Myocyte (in vitro differentiated cells): ENCODE measurements at regions not wholly inside any gene's neighbourhood (a gene's known extent, or its start where the extent isn't known, plus 50 kb on each side); places are given as distances from the start of the nearest gene placed in this dataset.
A peak's percentile ranks its signal among the peaks of the same experiment; 100 is the strongest.
"Not testable (repeated sequence)": the region's sequence is repeated elsewhere in the genome, so short reads cannot be mapped to it uniquely, and the experiment has no call there.

ENCODE experiments used
- DNase-seq: peaks from one replicate; pipeline ENCODE4 v3.0.0-alpha.2; 2012; ENCODE audit warnings: low read depth

GRCh38 chr21:38613686-38614085, 115.4 kb upstream of the ERG start:
- DNase-seq, result no peak

- no peak for DNase-seq
These were observed 116.3 kb upstream of the ERG start for GRCh38 chr21:38614558-38614957.

GRCh38 chr21:38619480-38619879, 121.2 kb upstream of the ERG start:
- no peak for DNase-seq

GRCh38 chr21:38619992-38620479, 121.8 kb upstream of the ERG start:
- no peak for DNase-seq

GRCh38 chr21:38621132-38621531, 122.9 kb upstream of the ERG start:
- no peak for DNase-seq

GRCh38 chr21:38622081-38622826, 124.0 kb upstream of the ERG start:
- no peak for DNase-seq

- no peak for DNase-seq
These were observed 124.5 kb upstream of the ERG start for GRCh38 chr21:38622827-38623209.

- DNase-seq, result no peak
These were observed 125.3 kb upstream of the ERG start for GRCh38 chr21:38623552-38623951.

GRCh38 chr21:38625000-38625399, 126.7 kb upstream of the ERG start:
- DNase-seq, result no peak

- DNase-seq, result no peak
These were observed 128.0 kb upstream of the ERG start for GRCh38 chr21:38626306-38626705.

GRCh38 chr21:38628349-38628748, 130.1 kb upstream of the ERG start:
- no peak for DNase-seq

GRCh38 chr21:38631206-38631605, 132.9 kb upstream of the ERG start:
- no peak for DNase-seq

GRCh38 chr21:38631676-38632075, 133.4 kb upstream of the ERG start:
- no peak for DNase-seq

- no peak for DNase-seq
These were observed 138.9 kb upstream of the ERG start for GRCh38 chr21:38637161-38637560.

- no peak for DNase-seq
These were observed 141.5 kb upstream of the ERG start for GRCh38 chr21:38639571-38640354.

- not testable (repeated sequence) for DNase-seq
These were observed 142.1 kb upstream of the ERG start for GRCh38 chr21:38640355-38640742.

- no peak for DNase-seq
These were observed 145.2 kb upstream of the ERG start for GRCh38 chr21:38643404-38644023.

- DNase-seq, result peak; percentile 63
These were observed 147.0 kb upstream of the ERG start for GRCh38 chr21:38645282-38645681.

GRCh38 chr21:38646213-38646837, 148.0 kb upstream of the ERG start:
- DNase-seq, result peak; percentile 7

GRCh38 chr21:38649120-38649519, 150.8 kb upstream of the ERG start:
- no peak for DNase-seq

- DNase-seq, result no peak
These were observed 153.3 kb upstream of the ERG start for GRCh38 chr21:38651570-38651969.

- DNase-seq, result no peak
These were observed 153.3 kb upstream of the ETS2 start for GRCh38 chr21:38652396-38652795.
